DMS 273 (cell line): ENCODE measurements at regions not wholly inside any gene's neighbourhood (a gene's known extent, or its start where the extent isn't known, plus 50 kb on each side); places are given as distances from the start of the nearest gene placed in this dataset.
"Not testable (repeated sequence)": the region's sequence is repeated elsewhere in the genome, so short reads cannot be mapped to it uniquely, and the experiment has no call there.

Experiments
- DNase-seq: peaks from one replicate; lab custom pipeline; 2025; ENCODE audit not compliant: unreplicated experiment; lab: John Stamatoyannopoulos, UW

DNA sequence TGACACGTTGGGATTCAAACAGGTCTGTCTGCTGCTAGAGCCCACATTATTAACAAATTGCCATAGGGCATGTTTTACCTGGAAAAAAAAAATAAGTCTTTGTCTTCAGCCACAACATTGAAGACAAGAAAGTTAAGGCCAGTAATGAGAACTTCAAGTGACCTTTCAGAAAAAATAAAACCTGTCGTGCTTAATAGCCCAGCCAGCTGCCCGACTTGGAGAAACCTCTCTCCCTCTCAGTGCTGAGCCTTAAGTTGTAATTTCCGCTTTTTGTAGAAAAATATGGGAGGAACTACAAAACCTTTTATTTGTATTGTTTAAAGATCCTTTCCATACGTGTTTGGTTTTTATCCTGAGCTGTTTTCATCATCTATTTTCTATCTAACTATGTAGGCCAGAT, 454.3 kb upstream of the SLITRK6 start:
- not testable (repeated sequence) for DNase-seq

- DNase-seq, result not testable (repeated sequence)
Observed at GRCh38 chr13:86255820-86256219, 456.6 kb upstream of the SLITRK6 start.

GRCh38 chr13:86269511-86269910, 470.3 kb upstream of the SLITRK6 start:
- no peak for DNase-seq

DNA sequence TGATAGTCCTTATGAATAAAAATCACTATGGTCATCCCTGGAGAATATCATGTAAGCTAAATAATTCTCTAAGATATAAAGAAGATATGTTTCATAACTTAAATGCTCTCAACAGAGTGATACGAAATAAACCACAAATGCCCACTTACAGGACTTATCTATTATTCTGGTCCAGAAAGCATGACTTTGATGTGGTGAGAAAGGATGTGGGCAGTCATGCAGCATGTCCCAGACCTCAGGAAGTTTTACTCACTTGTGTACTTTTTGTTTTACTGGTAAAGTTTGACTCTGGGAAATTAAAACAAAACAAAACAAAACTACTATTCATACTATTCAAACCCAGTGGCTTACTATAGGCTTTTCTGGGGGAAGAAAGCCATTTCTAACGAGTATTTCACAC, 483.2 kb upstream of the SLITRK6 start:
- DNase-seq, result no peak

- no peak for DNase-seq
Observed at GRCh38 chr13:86283031-86283430, 483.8 kb upstream of the SLITRK6 start.

- DNase-seq, result no peak
Observed at GRCh38 chr13:86298725-86299124, 499.5 kb upstream of the SLITRK6 start.

DNA sequence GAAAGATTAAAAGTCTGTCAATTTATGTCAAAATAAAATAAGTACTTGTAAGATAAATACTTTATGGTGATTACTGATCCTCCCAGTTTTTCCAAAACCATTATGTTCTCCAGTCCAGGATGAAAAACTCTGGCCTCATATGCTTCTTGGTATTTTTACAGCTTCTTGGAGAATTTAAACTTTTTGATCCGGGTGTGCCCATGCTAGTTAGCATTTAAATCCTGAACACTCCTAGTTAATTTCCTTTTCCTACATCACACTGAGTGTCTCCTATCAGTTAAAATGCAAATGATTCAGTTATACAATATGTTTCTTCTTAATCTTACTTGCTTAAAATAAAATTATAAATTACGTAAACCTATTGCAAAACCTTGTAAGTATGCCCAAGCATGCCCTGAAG, 499.9 kb upstream of the SLITRK6 start:
- DNase-seq, result no peak

DNA sequence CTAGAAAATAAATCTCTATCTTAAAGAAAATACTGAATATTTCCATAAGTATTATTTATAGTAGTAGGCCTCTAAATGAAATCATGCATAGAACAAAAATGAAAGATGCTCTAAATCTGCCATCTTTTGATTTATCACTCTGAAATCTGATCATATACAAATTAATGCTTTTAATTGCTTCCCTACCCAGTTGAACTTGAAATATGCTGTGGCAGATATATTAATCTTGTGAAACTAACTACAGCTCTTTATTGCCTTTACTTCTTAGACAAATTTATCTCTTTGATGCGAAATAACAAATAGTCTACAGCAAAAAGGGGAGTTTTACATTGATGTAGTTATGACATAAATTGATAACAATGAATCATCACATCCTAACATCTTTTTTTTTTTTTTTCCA, 510.7 kb upstream of the SLITRK6 start:
- DNase-seq, result no peak

GRCh38 chr13:86313421-86313820, 514.2 kb upstream of the SLITRK6 start:
- no peak for DNase-seq

GRCh38 chr13:86318450-86318849, 519.2 kb upstream of the SLITRK6 start:
- DNase-seq, result no peak

DNA sequence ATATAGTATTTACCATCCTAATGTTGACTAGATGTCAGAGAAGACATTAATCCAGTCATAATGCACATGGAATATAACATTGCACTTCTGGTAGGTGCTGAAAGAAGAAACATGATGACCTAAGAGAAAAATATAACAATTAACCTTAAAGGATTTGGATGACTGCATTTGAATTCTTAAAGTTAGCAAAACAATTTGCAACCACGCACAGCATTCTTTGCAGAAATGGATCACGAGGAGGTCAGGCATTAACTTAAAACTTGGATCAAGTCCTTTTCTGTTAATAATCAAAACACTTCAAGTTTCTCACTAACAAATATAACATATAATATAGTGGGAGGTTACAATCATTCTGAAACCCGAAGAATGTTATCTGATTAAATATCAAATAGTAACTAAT, 525.0 kb upstream of the SLITRK6 start:
- no peak for DNase-seq

DNA sequence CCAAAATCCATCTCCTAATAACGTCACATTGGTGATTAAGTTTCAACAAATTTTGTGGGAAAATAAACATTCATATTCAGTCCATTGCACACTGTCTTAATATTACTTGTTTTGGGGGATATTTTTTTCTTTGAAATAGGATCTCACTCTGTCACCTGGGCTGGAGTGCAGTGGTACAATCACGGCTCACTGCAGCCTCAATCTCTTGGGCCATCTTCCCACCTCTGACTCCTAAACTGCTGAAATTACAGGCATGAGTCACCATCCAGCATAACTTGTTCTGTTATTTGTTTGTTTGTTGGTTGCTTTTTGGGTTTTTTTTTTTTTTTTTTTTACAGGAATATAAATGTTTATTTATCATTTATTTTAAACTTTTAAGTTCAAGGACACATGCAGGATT, 556.1 kb upstream of the SLITRK6 start:
- no peak for DNase-seq

- no peak for DNase-seq
Observed at GRCh38 chr13:86357106-86357505, 557.9 kb upstream of the SLITRK6 start.

GRCh38 chr13:86363749-86364148, 564.5 kb upstream of the SLITRK6 start:
- DNase-seq, result not testable (repeated sequence)

GRCh38 chr13:86368924-86369323, 569.7 kb upstream of the SLITRK6 start:
- DNase-seq, result no peak

DNA sequence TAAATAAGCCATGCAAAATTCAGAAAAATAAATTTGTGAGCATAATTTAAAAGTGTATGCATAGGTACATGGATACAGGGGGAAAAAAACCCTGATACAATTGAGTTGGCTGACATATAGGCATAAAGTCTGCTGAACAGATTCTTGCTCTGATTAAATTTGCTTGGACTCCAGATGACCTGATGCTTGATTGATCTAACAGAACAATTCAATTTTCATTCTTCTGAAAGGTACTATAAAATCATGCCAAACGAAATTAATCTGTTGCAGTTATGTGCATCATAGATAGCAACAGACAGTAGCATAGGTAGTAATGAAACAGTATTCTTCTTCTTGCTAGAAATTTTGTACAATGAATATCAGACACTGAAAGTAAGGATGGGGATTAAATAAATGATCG, 578.2 kb upstream of the SLITRK6 start:
- DNase-seq, result no peak

DNA sequence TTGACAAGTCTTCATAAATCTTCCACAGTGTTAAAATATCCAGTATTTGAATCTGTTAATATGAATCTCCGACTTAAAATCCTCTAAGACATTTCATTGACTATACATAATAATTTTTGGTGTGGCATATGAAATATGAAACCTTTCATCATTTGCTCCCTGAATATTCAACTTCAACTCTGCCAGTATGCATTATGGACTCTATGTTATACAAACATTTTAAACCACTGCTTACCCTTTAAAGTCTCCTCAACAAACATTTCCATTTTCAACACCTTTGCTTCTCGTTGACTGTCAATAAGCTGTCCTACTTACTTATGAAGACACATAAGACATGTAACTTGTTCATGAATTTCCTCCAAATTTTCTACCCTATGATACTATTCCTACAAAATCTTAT, 579.4 kb upstream of the SLITRK6 start:
- DNase-seq, result no peak

GRCh38 chr13:86383151-86383550, 583.9 kb upstream of the SLITRK6 start:
- no peak for DNase-seq

DNA sequence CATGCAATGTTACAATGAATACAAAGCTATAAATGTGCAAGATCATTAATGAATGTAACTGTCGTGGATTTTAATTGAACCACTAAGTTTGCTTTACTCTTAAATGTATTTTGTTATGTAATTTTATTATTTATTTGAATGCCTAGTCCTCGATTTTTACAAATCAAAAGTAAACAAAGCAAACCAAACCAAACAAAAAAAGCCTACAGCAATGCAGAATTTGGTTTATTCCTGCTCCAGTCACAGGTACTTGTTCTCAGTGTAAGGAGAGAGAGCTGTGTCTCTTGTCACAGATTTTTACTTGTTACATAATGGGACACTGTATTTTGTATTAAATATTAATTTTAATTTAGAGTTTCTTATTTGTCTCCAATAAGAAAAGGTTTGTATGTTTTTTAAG, 584.3 kb upstream of the SLITRK6 start:
- no peak for DNase-seq

GRCh38 chr13:86397635-86398034, 598.4 kb upstream of the SLITRK6 start:
- DNase-seq, result no peak

- DNase-seq, result no peak
Observed at GRCh38 chr13:86399572-86399971, 600.4 kb upstream of the SLITRK6 start.

DNA sequence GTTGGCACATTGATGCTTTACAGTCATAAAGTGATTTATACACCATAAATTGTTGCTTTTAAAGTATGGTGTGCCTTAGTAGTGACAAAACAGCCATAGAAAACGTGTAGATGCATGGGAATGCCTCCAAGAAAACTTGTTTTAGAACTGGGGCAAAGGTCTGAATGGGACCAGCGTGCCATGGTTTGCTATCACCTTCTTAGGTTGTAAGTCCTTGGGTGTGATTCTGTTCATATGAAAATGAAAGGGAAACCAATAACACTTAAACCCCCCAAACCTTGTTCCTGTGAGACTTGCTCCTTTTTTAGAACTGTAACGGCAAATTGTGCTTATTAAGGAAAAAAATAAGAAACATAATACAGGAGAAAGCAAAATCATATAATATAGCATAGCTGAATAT, 603.3 kb upstream of the SLITRK6 start:
- no peak for DNase-seq

DNA sequence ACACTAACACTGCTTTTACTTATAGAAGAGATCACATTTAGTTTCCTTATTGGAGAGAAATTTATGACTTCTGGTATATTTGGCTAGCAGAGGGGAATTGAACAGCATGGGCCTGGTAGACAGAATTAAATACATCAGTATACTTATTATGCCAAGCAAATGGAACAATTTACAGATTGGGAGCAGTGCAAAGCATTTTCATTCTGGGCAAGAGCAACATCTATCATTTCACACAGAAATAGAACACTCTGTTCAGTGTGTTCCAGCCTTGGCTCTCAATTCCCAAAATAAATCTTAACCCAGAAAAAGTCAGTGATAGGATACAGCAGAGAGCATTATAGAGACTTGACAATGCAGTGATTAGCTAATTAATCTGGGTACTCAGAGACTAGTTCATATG, 604.0 kb upstream of the SLITRK6 start:
- DNase-seq, result no peak
